ENCODE measurements at regions not wholly inside any gene's neighbourhood (a gene's known extent, or its start where the extent isn't known, plus 50 kb on each side); places are given as distances from the start of the nearest gene placed in this dataset.

DNA sequence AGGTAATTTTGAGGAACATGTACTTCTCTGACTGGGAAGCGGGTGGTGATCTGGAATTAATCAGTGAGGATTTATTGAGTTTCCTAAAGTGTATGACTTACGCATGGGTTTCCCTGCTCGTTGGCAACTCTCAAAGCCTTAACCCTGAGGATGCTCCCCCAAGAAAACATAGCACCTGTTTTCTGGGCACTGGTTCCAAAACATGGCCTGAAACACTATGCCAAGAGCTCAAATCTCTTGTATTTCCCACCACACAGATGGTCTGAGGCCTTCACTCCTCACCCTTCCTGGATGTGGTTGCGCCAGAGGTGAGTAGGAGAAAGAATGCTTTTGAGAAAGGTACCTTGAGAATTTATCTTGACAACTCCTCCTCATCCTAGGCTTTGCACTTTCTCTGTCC is 250.4 kb downstream of the FZD1 start:
- no peaks in the 10 kb centered on the region for H3K36me3 ChIP-seq
- TF ChIP-seq POLR2AphosphoS5 (IDR thresholded peaks at IDR 0.05): no peak
- no peak for TF ChIP-seq POLR2A (IDR thresholded peaks at IDR 0.05)
- no peak for TF ChIP-seq EP300 (IDR thresholded peaks at IDR 0.05)
- TF ChIP-seq, protein P1, sequence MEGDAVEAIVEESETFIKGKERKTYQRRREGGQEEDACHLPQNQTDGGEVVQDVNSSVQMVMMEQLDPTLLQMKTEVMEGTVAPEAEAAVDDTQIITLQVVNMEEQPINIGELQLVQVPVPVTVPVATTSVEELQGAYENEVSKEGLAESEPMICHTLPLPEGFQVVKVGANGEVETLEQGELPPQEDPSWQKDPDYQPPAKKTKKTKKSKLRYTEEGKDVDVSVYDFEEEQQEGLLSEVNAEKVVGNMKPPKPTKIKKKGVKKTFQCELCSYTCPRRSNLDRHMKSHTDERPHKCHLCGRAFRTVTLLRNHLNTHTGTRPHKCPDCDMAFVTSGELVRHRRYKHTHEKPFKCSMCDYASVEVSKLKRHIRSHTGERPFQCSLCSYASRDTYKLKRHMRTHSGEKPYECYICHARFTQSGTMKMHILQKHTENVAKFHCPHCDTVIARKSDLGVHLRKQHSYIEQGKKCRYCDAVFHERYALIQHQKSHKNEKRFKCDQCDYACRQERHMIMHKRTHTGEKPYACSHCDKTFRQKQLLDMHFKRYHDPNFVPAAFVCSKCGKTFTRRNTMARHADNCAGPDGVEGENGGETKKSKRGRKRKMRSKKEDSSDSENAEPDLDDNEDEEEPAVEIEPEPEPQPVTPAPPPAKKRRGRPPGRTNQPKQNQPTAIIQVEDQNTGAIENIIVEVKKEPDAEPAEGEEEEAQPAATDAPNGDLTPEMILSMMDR (IDR thresholded peaks at IDR 0.05): no peak
- H3K27me3 ChIP-seq: no peaks in the 10 kb centered on the region
- no peak overlapping the region for H3K4me3 ChIP-seq
- H3K27ac ChIP-seq: no peak overlapping the region
- H3K9me3 ChIP-seq: no peaks in the 10 kb centered on the region
- H3K4me1 ChIP-seq: no peaks in the 10 kb centered on the region
- no peak for DNase-seq (ENCODE audit: low spot score in 2 of 2)
- 83% methylated on average over 4 of the region's 4 CpGs for WGBS

DNA sequence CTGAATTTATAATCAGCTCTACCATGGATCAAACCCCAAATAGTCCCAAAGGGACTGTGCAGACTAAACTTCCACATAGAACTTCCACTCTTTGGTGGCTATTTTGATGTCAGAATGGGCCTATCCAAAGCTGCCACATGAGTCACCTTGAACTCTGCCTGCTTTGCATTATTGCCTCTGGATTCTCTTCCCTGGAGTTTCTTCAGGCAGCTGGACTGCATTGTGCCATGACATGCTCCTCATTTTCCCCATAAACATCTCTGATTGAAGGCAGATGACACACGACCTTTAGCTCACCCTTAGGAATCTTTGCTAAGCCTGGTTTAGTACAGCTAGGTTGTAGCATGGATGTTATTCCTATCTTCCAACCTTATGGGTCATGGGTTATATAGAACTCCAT is 251.7 kb downstream of the FZD1 start:
- Histone ChIP-seq H3K9me3 (no peaks in the 10 kb centered on the region), H3K27me3 (no peaks in the 10 kb centered on the region), H3K36me3 (no peaks in the 10 kb centered on the region), H3K4me1 (no peaks in the 10 kb centered on the region), H3K4me3 (no peak overlapping the region), H3K27ac (no peak overlapping the region)
- no peak for DNase-seq (ENCODE audit: low spot score in 2 of 2)
- WGBS: 92% methylated on average over 1 of the region's 1 CpG
- TF ChIP-seq, protein P1 (IDR thresholded peaks at IDR 0.05): no peak
- TF ChIP-seq POLR2A (IDR thresholded peaks at IDR 0.05) (no peak), POLR2AphosphoS5 (IDR thresholded peaks at IDR 0.05) (no peak), EP300 (IDR thresholded peaks at IDR 0.05) (no peak)

DNA sequence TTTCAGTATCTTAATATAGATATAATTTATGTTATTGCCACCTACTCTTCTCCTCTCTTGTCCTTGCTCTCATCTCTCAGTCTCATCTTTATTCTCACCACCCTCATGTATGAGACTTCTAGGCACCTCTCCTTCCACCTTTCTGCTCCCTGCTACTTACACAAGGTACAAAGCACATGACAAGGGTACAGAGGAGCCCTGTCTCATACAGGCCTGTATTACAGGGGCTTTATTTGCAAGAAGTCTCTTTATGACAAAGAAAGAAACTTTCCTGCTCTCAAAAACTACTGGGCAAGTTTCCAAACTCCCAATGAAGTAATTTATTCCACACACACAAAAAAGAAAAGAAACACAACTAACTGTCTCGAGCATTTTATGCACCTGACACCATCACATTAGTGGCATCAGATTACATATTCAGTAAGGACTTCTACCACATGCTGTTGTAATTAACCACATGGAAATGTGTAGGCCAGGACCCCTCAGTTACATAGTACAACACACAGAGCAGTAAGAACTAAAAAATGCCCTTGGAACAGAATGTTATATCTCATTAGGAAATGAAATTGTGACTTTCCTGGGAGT is 253.1 kb downstream of the FZD1 start:
- no peak for TF ChIP-seq POLR2AphosphoS5 (IDR thresholded peaks at IDR 0.05)
- TF ChIP-seq, protein P1 (IDR thresholded peaks at IDR 0.05): no peak
- TF ChIP-seq POLR2A (IDR thresholded peaks at IDR 0.05): no peak
- TF ChIP-seq EP300 (IDR thresholded peaks at IDR 0.05): no peak
- Histone ChIP-seq H3K27me3 (no peaks in the 10 kb centered on the region), H3K27ac (no peak overlapping the region), H3K4me3 (no peak overlapping the region), H3K4me1 (no peaks in the 10 kb centered on the region), H3K9me3 (no peaks in the 10 kb centered on the region), H3K36me3 (no peaks in the 10 kb centered on the region)
- no peak for DNase-seq (ENCODE audit: low spot score in 2 of 2)
- 32% methylated on average over 1 of the region's 1 CpG for WGBS

DNA sequence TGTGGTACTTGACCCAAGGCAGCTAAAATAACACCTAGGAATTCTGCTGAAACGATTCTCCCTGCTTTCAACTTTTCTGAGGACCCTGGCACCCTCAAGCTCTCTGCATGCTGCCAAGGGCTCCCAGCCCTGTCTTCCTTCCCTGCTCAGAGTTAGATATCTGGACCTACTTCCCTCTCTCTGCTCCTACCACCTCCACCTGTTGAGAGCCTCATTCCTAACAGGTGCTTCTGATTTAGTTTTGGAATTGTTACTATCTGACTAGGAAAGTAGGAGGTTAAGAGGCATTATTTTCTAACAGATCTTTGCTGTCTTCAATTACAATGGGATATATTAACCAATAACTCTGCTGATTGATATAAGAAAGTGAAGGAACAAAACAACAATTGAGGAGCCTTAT is 253.8 kb downstream of the FZD1 start:
- no peak overlapping the region for H3K27ac ChIP-seq
- H3K4me1 ChIP-seq: no peaks in the 10 kb centered on the region
- H3K4me3 ChIP-seq: no peak overlapping the region
- H3K36me3 ChIP-seq: no peaks in the 10 kb centered on the region
- TF ChIP-seq EP300 (IDR thresholded peaks at IDR 0.05) (no peak), POLR2AphosphoS5 (IDR thresholded peaks at IDR 0.05) (no peak), POLR2A (IDR thresholded peaks at IDR 0.05) (no peak)
- TF ChIP-seq, protein P1 (IDR thresholded peaks at IDR 0.05): no peak
- H3K27me3 ChIP-seq: no peaks in the 10 kb centered on the region
- 81% methylated on average over 1 of the region's 1 CpG for WGBS
- DNase-seq (ENCODE audit: low spot score in 2 of 2): no peak
- no peaks in the 10 kb centered on the region for H3K9me3 ChIP-seq

DNA sequence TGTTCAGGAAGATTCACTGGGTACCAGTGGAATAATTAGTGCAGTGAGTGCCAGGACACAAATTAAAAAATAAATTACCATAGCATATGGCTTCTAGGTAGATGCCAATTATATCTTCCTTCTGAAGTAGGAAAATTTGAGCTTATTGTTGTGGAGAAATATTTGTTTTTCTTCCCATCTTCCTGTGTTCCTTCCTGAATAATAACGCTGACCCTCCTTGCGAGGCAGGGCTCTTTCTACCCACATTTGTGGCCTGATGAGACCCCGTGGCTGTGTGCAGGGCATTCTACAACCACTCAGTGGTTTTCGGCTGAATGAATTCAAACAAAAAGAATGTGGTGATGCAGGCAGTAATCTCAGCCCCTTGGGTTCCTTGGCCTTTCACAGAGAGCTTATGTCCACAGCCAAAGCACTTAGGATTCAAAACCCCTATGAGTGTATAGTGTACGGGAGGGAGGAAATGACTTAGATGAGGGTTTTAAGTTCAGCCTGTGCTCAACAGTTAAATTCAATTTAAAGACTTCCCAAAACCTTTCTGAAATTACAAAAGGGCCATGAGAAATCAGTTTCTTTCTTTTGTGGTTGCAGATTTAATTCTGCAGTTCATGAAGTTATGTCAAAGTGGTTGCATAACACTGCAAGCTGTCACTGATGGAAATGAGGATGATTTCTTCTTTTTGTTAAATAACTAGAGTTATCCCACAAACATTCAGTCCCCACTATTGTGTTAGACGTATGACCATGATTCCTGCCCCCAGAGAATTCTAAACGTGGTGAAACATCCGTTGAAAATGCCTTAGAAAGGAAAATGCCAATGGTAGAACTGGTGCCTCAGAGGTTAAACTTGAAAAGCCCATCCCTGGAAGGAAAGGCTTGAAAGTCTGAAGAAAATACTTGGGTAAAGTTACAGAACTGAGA is 255.3 kb downstream of the FZD1 start:
- Histone ChIP-seq H3K4me1 (no peaks in the 10 kb centered on the region), H3K27ac (no peak overlapping the region), H3K4me3 (no peak overlapping the region), H3K36me3 (no peaks in the 10 kb centered on the region), H3K27me3 (no peaks in the 10 kb centered on the region), H3K9me3 (no peaks in the 10 kb centered on the region)
- no peak for TF ChIP-seq POLR2AphosphoS5 (IDR thresholded peaks at IDR 0.05)
- TF ChIP-seq, protein P1 (IDR thresholded peaks at IDR 0.05): no peak
- no peak for TF ChIP-seq EP300 (IDR thresholded peaks at IDR 0.05)
- no peak for TF ChIP-seq POLR2A (IDR thresholded peaks at IDR 0.05)
- WGBS: 74% methylated on average over 8 of the region's 8 CpGs
- no peak for DNase-seq (ENCODE audit: low spot score in 2 of 2)

All from suprapubic skin (tissue), 4 donors.